PC-9 (cell line): ENCODE measurements at regions not wholly inside any gene's neighbourhood (a gene's known extent, or its start where the extent isn't known, plus 50 kb on each side); places are given as distances from the start of the nearest gene placed in this dataset.

Experiments used
- EZH2 ChIP-seq: fragments of 200-600 bp; sonication (generic); IDR thresholded peaks from 2 replicates; pipeline ENCODE4 v1.8.0; 2017; ENCODE audit warnings: antibody characterized with exemption, low read depth
- TF ChIP-seq, protein P1 (sequence below): fragments of 200-600 bp; sonication (generic); conservative IDR thresholded peaks from 2 replicates; pipeline ENCODE4 v1.6.1; 2017; ENCODE audit warnings: mixed run types, antibody characterized with exemption, mild to moderate bottlenecking, moderate library complexity

DNA sequence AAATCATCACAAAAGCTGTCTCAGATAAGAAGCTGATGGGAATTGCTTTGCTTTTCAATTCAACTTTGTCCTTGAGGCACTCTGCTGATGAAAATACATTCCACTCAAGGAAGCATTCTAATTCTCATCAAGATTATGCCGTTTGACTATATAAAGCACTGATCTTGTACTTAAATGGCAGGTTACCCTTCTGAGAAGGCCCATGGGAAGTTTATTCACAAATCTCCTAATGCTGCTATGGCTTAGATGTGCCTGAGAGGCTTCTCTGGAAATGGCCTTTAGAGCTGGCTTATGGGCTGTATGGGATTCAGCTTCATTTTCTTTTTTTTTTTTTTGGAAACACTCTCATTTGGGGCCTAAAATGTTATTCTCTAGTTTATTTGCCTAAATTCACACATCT, 69.7 kb upstream of the ARNT2 start:
- TF ChIP-seq, protein P1, sequence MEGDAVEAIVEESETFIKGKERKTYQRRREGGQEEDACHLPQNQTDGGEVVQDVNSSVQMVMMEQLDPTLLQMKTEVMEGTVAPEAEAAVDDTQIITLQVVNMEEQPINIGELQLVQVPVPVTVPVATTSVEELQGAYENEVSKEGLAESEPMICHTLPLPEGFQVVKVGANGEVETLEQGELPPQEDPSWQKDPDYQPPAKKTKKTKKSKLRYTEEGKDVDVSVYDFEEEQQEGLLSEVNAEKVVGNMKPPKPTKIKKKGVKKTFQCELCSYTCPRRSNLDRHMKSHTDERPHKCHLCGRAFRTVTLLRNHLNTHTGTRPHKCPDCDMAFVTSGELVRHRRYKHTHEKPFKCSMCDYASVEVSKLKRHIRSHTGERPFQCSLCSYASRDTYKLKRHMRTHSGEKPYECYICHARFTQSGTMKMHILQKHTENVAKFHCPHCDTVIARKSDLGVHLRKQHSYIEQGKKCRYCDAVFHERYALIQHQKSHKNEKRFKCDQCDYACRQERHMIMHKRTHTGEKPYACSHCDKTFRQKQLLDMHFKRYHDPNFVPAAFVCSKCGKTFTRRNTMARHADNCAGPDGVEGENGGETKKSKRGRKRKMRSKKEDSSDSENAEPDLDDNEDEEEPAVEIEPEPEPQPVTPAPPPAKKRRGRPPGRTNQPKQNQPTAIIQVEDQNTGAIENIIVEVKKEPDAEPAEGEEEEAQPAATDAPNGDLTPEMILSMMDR: no peak
- TF ChIP-seq EZH2: no peak
